HL-60 (cell line): ENCODE measurements at regions not wholly inside any gene's neighbourhood (a gene's known extent, or its start where the extent isn't known, plus 50 kb on each side); places are given as distances from the start of the nearest gene placed in this dataset.

Experiments used
- TF ChIP-seq, protein P1 (sequence below): IDR thresholded peaks from one replicate; pipeline ENCODE4 v1.5.1; 2011; ENCODE audit warnings: low read length, control low read depth, inconsistent platforms; ENCODE audit not compliant: insufficient read depth
- TF ChIP-seq, protein P2 (sequence below): IDR thresholded peaks from 2 replicates; pipeline ENCODE4 v1.6.1; 2012; ENCODE audit warnings: low read depth; ENCODE audit not compliant: insufficient replicate concordance

DNA sequence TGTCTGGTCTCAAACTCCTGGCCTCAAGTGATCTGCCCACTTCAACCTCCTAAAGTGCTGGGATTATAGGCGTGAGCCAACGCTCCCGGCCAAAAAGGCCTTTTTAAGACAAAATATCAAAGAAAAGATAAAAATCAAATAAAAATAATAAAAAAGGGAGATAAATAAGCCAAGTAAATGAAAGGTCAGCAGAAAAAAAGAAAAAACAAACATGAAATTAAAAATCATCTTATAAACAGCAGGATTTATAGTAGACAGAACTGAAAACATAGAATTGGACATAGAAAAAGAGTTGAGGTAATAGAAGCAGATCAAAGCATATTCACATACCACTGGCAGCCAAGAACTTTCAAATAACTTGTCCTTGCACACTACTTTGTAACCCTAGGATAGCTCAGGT is 983.4 kb downstream of the ROBO2 start:
- TF ChIP-seq, protein P1, sequence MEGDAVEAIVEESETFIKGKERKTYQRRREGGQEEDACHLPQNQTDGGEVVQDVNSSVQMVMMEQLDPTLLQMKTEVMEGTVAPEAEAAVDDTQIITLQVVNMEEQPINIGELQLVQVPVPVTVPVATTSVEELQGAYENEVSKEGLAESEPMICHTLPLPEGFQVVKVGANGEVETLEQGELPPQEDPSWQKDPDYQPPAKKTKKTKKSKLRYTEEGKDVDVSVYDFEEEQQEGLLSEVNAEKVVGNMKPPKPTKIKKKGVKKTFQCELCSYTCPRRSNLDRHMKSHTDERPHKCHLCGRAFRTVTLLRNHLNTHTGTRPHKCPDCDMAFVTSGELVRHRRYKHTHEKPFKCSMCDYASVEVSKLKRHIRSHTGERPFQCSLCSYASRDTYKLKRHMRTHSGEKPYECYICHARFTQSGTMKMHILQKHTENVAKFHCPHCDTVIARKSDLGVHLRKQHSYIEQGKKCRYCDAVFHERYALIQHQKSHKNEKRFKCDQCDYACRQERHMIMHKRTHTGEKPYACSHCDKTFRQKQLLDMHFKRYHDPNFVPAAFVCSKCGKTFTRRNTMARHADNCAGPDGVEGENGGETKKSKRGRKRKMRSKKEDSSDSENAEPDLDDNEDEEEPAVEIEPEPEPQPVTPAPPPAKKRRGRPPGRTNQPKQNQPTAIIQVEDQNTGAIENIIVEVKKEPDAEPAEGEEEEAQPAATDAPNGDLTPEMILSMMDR: no peak
- TF ChIP-seq, protein P2, sequence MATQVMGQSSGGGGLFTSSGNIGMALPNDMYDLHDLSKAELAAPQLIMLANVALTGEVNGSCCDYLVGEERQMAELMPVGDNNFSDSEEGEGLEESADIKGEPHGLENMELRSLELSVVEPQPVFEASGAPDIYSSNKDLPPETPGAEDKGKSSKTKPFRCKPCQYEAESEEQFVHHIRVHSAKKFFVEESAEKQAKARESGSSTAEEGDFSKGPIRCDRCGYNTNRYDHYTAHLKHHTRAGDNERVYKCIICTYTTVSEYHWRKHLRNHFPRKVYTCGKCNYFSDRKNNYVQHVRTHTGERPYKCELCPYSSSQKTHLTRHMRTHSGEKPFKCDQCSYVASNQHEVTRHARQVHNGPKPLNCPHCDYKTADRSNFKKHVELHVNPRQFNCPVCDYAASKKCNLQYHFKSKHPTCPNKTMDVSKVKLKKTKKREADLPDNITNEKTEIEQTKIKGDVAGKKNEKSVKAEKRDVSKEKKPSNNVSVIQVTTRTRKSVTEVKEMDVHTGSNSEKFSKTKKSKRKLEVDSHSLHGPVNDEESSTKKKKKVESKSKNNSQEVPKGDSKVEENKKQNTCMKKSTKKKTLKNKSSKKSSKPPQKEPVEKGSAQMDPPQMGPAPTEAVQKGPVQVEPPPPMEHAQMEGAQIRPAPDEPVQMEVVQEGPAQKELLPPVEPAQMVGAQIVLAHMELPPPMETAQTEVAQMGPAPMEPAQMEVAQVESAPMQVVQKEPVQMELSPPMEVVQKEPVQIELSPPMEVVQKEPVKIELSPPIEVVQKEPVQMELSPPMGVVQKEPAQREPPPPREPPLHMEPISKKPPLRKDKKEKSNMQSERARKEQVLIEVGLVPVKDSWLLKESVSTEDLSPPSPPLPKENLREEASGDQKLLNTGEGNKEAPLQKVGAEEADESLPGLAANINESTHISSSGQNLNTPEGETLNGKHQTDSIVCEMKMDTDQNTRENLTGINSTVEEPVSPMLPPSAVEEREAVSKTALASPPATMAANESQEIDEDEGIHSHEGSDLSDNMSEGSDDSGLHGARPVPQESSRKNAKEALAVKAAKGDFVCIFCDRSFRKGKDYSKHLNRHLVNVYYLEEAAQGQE: no peak
